Tibial nerve (tissue), 3 donors: ENCODE measurements at regions not wholly inside any gene's neighbourhood (a gene's known extent, or its start where the extent isn't known, plus 50 kb on each side); places are given as distances from the start of the nearest gene placed in this dataset.

Experiments
- POLR2A ChIP-seq, 2 donors: fragments of 450-650 bp; IDR thresholded peaks; one replicate each; pipeline ENCODE4 v1.6.1; 2017; ENCODE audit warnings: antibody characterized with exemption in 2 of 2, mild to moderate bottlenecking in 2 of 2, moderate library complexity in 2 of 2
- TF ChIP-seq, protein P1 (sequence below), 5 experiments: fragments of 200-600 bp in 3 of 5; fragments of 450-650 bp in 2 of 5; sonication (generic) in 3 of 5; IDR thresholded peaks; one replicate each; pipeline ENCODE4 v1.5.1; 2016 to 2019; ENCODE audit warnings: antibody characterized with exemption in 5 of 5, mild to moderate bottlenecking in 3 of 5, moderate library complexity in 2 of 5

DNA sequence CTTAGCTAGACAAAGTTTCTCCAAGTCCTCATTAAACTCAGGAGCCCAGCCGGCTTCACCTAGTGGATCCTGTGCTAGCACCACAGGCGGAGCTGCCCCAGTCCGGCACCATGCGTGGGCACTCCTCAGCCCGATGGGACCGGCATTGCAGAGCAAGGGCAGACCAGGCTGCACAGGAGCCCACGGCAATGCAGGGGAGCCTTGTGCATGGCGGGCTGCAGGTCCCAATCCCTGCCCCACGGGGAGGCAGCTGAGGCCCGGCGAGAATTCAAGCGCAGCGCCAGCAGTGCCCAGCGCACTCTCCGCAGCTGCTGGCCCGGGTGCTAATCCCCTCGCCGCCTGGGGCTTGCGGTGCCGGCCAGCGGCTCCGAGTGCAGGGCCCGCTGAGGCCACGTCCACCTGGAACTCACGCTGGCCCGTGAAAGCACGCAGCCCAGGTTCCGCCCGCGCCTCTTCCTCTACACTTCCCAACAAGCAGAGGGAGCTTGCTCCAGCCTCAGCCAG is 292.3 kb upstream of the EYS start:
- TF ChIP-seq, protein P1, sequence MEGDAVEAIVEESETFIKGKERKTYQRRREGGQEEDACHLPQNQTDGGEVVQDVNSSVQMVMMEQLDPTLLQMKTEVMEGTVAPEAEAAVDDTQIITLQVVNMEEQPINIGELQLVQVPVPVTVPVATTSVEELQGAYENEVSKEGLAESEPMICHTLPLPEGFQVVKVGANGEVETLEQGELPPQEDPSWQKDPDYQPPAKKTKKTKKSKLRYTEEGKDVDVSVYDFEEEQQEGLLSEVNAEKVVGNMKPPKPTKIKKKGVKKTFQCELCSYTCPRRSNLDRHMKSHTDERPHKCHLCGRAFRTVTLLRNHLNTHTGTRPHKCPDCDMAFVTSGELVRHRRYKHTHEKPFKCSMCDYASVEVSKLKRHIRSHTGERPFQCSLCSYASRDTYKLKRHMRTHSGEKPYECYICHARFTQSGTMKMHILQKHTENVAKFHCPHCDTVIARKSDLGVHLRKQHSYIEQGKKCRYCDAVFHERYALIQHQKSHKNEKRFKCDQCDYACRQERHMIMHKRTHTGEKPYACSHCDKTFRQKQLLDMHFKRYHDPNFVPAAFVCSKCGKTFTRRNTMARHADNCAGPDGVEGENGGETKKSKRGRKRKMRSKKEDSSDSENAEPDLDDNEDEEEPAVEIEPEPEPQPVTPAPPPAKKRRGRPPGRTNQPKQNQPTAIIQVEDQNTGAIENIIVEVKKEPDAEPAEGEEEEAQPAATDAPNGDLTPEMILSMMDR (IDR thresholded peaks at IDR 0.05): no peak
- no peak for TF ChIP-seq POLR2A (IDR thresholded peaks at IDR 0.05)
